ENCODE measurements at regions not wholly inside any gene's neighbourhood (a gene's known extent, or its start where the extent isn't known, plus 50 kb on each side); places are given as distances from the start of the nearest gene placed in this dataset.
A peak's percentile ranks its signal among the peaks of the same experiment; 100 is the strongest.

GRCh38 chr6:167497428-167498056, 172.7 kb downstream of the TTLL2 start (continued):
- TF ChIP-seq CREBL2 (CRISPR knock-in tag; IDR thresholded peaks at IDR 0.05; ENCODE audit: borderline replicate concordance) (no peak), TSC22D2 (CRISPR knock-in tag; IDR thresholded peaks at IDR 0.05; ENCODE audit: borderline replicate concordance) (no peak), SMAD3 (CRISPR knock-in tag; IDR thresholded peaks at IDR 0.05) (no peak), ZNF629 (CRISPR knock-in tag; conservative IDR thresholded peaks at IDR 0.05) (no peak), MAFF (IDR thresholded peaks at IDR 0.05; ENCODE audit: low read depth, low read length) (no peak), ZNF746 (CRISPR knock-in tag; IDR thresholded peaks at IDR 0.05) (no peak), HOXA5 (CRISPR knock-in tag; IDR thresholded peaks at IDR 0.05) (no peak; the same call in 1 of the 2 replicates), NFKBIZ (CRISPR knock-in tag; IDR thresholded peaks at IDR 0.05) (no peak), ZNF562 (CRISPR knock-in tag; IDR thresholded peaks at IDR 0.05; ENCODE audit: borderline replicate concordance) (no peak), ZSCAN5A (CRISPR knock-in tag; IDR thresholded peaks at IDR 0.05; ENCODE audit: borderline replicate concordance) (peak; percentile 93; the same call in 1 of the 2 replicates), MTERF4 (CRISPR knock-in tag; IDR thresholded peaks at IDR 0.05) (no peak), MZF1 (CRISPR knock-in tag; IDR thresholded peaks at IDR 0.05; ENCODE audit: borderline replicate concordance) (no peak), ZNF646 (CRISPR knock-in tag; IDR thresholded peaks at IDR 0.05) (no peak), ZNF335 (CRISPR knock-in tag; IDR thresholded peaks at IDR 0.05) (no peak), HNF1A (IDR thresholded peaks at IDR 0.05; ENCODE audit: low read depth) (peak; percentile 32; the same call in 1 of the 2 replicates), HNF1A (CRISPR knock-in tag; IDR thresholded peaks at IDR 0.05; ENCODE audit: borderline replicate concordance) (peak; percentile 34; the same call in 1 of the 2 replicates), EED (CRISPR knock-in tag; IDR thresholded peaks at IDR 0.05) (no peak)
